ENCODE measurements at regions not wholly inside any gene's neighbourhood (a gene's known extent, or its start where the extent isn't known, plus 50 kb on each side); places are given as distances from the start of the nearest gene placed in this dataset.

DNA sequence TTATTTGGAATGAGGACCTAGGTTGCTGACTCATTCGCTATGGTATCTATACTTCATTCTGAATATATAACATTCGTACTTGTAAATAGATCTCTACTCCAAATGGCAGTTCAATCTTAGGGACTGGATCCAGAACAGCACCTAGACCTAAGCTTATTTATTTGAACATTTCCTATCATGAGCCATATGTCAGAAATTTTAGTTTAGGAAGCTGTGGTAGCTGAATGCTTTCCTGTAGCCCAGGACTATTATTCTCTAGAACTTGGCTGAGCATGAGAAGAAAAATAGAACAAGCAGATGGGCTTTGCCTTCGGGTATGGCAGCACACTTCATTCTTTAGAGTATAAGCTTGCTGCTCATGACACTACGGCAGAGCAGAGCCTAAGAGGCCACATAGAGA is 1114.4 kb upstream of the B3GALT2 start:
- Histone ChIP-seq H3K4me3 (no peak overlapping the region), H3K27ac (no peak overlapping the region), H3K9me3 (no peaks in the 10 kb centered on the region), H3K36me3 (no peaks in the 10 kb centered on the region), H3K27me3 (no peaks in the 10 kb centered on the region), H3K4me1 (no peaks in the 10 kb centered on the region)
- DNase-seq = no peak
- intact Hi-C loops (cut with DNase I; ENCODE audit: low total_unique reads) = no loop called here
- TF ChIP-seq, protein P1, sequence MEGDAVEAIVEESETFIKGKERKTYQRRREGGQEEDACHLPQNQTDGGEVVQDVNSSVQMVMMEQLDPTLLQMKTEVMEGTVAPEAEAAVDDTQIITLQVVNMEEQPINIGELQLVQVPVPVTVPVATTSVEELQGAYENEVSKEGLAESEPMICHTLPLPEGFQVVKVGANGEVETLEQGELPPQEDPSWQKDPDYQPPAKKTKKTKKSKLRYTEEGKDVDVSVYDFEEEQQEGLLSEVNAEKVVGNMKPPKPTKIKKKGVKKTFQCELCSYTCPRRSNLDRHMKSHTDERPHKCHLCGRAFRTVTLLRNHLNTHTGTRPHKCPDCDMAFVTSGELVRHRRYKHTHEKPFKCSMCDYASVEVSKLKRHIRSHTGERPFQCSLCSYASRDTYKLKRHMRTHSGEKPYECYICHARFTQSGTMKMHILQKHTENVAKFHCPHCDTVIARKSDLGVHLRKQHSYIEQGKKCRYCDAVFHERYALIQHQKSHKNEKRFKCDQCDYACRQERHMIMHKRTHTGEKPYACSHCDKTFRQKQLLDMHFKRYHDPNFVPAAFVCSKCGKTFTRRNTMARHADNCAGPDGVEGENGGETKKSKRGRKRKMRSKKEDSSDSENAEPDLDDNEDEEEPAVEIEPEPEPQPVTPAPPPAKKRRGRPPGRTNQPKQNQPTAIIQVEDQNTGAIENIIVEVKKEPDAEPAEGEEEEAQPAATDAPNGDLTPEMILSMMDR (IDR thresholded peaks at IDR 0.05) = no peak

DNA sequence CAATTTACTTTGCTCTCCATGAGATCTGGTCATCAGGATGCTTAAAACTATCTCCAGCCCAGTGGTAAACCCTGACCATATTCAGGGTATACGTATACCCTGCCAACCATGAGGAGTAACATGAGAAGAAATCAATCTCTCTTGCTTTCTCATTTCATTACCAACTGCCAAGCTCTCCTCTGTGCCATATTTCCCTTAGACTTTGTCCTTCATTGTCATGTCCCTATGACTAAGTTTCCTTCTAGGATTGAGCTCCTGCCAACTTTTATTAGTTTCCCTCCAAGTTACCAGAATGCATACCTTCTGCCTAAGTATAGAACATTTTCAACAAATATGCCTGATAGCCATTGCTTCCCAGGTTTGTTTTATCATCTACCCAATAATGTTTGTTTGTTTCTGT is 1113.9 kb upstream of the B3GALT2 start:
- intact Hi-C loops (cut with DNase I; ENCODE audit: low total_unique reads) = no loop called here
- no peak overlapping the region for H3K4me3 ChIP-seq
- no peaks in the 10 kb centered on the region for H3K4me1 ChIP-seq
- TF ChIP-seq, protein P1 (IDR thresholded peaks at IDR 0.05) = no peak
- H3K27me3 ChIP-seq = no peaks in the 10 kb centered on the region
- H3K9me3 ChIP-seq = no peaks in the 10 kb centered on the region
- no peaks in the 10 kb centered on the region for H3K36me3 ChIP-seq
- H3K27ac ChIP-seq = no peak overlapping the region
- no peak for DNase-seq

DNA sequence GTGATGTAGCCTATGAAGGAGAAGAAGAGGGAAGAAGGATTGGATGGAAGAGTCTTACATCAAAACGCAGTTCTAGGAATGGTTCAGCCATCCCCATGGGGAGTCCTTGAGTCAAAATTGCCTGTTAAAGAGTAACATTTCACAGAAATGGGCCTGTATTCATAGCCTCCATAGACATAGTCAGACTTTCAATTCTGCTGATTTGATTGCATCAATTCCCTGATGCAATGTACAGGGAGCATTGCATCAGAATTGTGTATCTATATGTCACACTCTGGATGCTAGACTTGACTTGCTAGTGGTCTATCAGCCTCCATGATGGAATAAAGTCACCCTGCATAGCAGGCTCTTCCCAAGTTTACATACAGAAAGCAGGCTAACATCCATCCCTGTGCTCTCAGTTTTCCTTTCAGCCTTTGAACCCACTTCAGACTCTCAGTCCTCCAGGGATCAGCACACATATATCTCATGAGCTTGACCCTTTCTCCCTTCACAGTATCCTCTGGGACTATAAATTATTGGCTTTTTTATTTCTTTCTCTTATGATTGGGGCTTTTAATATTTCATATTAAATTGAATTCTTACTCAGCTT is 1111.7 kb upstream of the B3GALT2 start:
- no peak overlapping the region for H3K4me3 ChIP-seq
- no peak overlapping the region for H3K27ac ChIP-seq
- intact Hi-C loops (cut with DNase I; ENCODE audit: low total_unique reads) = no loop called here
- no peaks in the 10 kb centered on the region for H3K9me3 ChIP-seq
- DNase-seq = no peak
- no peaks in the 10 kb centered on the region for H3K27me3 ChIP-seq
- TF ChIP-seq, protein P1 (IDR thresholded peaks at IDR 0.05) = no peak
- H3K36me3 ChIP-seq = no peaks in the 10 kb centered on the region
- no peaks in the 10 kb centered on the region for H3K4me1 ChIP-seq

DNA sequence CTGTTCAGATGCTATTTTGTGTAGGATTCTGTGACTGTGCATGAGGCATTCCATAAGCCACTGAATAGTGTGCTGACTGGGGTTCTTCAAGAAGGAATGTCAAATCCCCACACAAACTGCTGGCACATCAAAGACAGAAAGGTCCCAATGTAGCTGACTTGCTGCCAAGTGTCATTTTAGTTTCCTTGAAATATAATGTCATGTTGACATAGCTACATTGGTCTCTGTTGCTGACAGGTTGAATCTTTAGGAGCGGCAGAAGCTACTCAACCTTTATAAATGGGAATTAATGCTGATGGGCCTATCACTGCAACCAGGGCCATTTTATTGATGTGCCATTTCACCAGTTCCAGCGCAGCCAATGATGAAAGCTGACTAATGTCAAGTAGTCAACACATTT is 1110.7 kb upstream of the B3GALT2 start:
- no peak for DNase-seq
- Histone ChIP-seq H3K27ac (no peak overlapping the region), H3K4me1 (no peaks in the 10 kb centered on the region), H3K36me3 (no peaks in the 10 kb centered on the region), H3K9me3 (no peaks in the 10 kb centered on the region), H3K27me3 (no peaks in the 10 kb centered on the region), H3K4me3 (no peak overlapping the region)
- intact Hi-C loops (cut with DNase I; ENCODE audit: low total_unique reads) = no loop called here
- TF ChIP-seq, protein P1 (IDR thresholded peaks at IDR 0.05) = no peak

DNA sequence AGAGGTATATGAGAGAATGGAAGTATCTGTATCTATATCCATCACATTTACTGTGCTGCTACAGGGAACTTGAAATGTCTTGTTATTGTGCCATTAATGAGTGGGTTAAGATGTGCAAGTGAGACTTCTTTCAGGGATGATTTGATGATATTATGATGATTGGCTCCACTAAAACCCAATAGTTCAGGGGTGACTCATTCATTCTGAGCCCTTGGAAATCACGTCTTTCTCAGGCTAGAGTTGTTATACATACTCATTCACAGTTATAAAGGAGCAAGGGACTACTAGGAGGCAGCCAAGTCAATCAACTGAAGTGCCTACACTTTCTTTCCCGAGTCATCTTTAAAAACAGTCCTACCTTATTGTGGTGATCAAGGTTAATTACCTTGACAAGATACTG is 1109.8 kb upstream of the B3GALT2 start:
- no peaks in the 10 kb centered on the region for H3K27me3 ChIP-seq
- no peak overlapping the region for H3K4me3 ChIP-seq
- H3K9me3 ChIP-seq = no peaks in the 10 kb centered on the region
- no peaks in the 10 kb centered on the region for H3K36me3 ChIP-seq
- no peaks in the 10 kb centered on the region for H3K4me1 ChIP-seq
- DNase-seq = no peak
- TF ChIP-seq, protein P1 (IDR thresholded peaks at IDR 0.05) = no peak
- no peak overlapping the region for H3K27ac ChIP-seq
- intact Hi-C loops (cut with DNase I; ENCODE audit: low total_unique reads) = no loop called here

DNA sequence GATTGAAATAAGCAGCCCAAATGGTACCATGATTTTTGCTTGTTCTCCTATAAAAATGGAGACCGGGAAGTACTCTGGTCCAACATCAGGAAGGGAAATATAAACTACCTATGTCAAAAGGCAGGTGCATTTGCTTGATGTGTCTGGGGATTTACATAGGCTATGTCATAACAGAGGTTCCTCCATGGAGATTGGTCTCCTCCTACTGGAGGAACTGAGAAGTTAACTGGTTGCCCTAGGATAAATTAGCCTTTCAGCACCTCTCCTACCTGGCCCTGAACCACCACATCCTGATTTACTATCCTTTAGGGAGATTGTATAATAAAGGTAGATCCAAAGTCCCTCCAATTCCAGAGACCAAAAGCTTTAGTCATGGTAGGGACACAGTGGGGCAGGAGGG is 1109.3 kb upstream of the B3GALT2 start:
- intact Hi-C loops (cut with DNase I; ENCODE audit: low total_unique reads) = no loop called here

More for the DNA sequence above, 1109.3 kb upstream of the B3GALT2 start:
- Histone ChIP-seq H3K36me3 (no peaks in the 10 kb centered on the region), H3K27ac (no peak overlapping the region), H3K4me3 (no peak overlapping the region), H3K27me3 (no peaks in the 10 kb centered on the region), H3K9me3 (no peaks in the 10 kb centered on the region), H3K4me1 (no peaks in the 10 kb centered on the region)
- TF ChIP-seq, protein P1 (IDR thresholded peaks at IDR 0.05) = peak; percentile 20
- DNase-seq = no peak

All from tibial artery (tissue), 4 donors.